PC-3 (cell line): ENCODE measurements at regions not wholly inside any gene's neighbourhood (a gene's known extent, or its start where the extent isn't known, plus 50 kb on each side); places are given as distances from the start of the nearest gene placed in this dataset.

Experiments used
- ATAC-seq: fragments of 200-7000 bp; cut with Tn5 transposase; 2 replicates; pipeline ENCODE4 v1.9.1; 2020; ENCODE audit warnings: mild to moderate bottlenecking, moderate library complexity
- BruUV-seq: library from RNA; stranded (reverse); fragments of 400-500 nt; replicated peaks from 2 replicates; lab custom pipeline; 2021; lab: Mats Ljungman, UMichigan
- CTCF ChIA-PET: fragments of 300-600 bp; sonication (Branson Sonifier 250); formaldehyde crosslinking; loops from one replicate; lab custom pipeline; 2022; ENCODE audit warnings: antibody characterized with exemption; lab: Charles Lee
- POLR2A ChIA-PET: fragments of 300-600 bp; sonication (Branson Sonifier 250); formaldehyde crosslinking; loops from one replicate; lab custom pipeline; 2022; ENCODE audit warnings: antibody characterized with exemption; ENCODE audit not compliant: unreplicated experiment; lab: Charles Lee
- DNase-seq: peaks from one replicate; pipeline ENCODE4 v3.0.0-alpha.2; 2015
- H2AFZ ChIP-seq: fragments of 300-600 bp; sonication (generic); 2 replicates; pipeline ENCODE4 v1.6.0; 2016; ENCODE audit warnings: antibody characterized with exemption, low read length
- H3F3A ChIP-seq: fragments of 300-600 bp; sonication (generic); one replicate; pipeline ENCODE4 v1.6.0; 2017; ENCODE audit warnings: antibody characterized with exemption, low read length, control low read depth, mild to moderate bottlenecking; ENCODE audit not compliant: unreplicated experiment
- H3K27ac ChIP-seq: fragments of 300-600 bp; sonication (generic); 2 replicates; pipeline ENCODE4 v1.5.1; 2016; ENCODE audit warnings: mild to moderate bottlenecking, low read length
- H3K27me3 ChIP-seq: fragments of 300-600 bp; sonication (generic); 2 replicates; pipeline ENCODE4 v1.6.1; 2016; ENCODE audit warnings: low read length, mixed read lengths
- H3K36me3 ChIP-seq: fragments of 300-600 bp; sonication (generic); 2 replicates; pipeline ENCODE4 v1.6.1; 2016; ENCODE audit warnings: low read depth, mixed run types, low read length, mixed read lengths
- H3K4me1 ChIP-seq: fragments of 300-600 bp; sonication (generic); 2 replicates; pipeline ENCODE4 v1.5.1; 2016; ENCODE audit warnings: low read length; ENCODE audit not compliant: insufficient read depth
- H3K4me2 ChIP-seq: fragments of 300-600 bp; sonication (generic); 2 replicates; pipeline ENCODE4 v1.6.0; 2016; ENCODE audit warnings: low read length
- H3K4me3 ChIP-seq: fragments of 300-600 bp; sonication (generic); 2 replicates; pipeline ENCODE4 v1.5.1; 2016; ENCODE audit warnings: mild to moderate bottlenecking, low read length, mixed read lengths
- H3K79me2 ChIP-seq: fragments of 300-600 bp; sonication (generic); 2 replicates; pipeline ENCODE4 v1.6.1; 2017; ENCODE audit warnings: low read length, mixed read lengths
- H3K9ac ChIP-seq: fragments of 300-600 bp; sonication (generic); 2 replicates; pipeline ENCODE4 v1.6.0; 2016; ENCODE audit warnings: mild to moderate bottlenecking, low read length
- H3K9me2 ChIP-seq: fragments of 300-600 bp; sonication (generic); replicated peaks from 2 replicates; pipeline ENCODE4 v1.6.1; 2016; ENCODE audit warnings: mixed run types, low read length, mixed read lengths
- H3K9me3 ChIP-seq: fragments of 300-600 bp; sonication (generic); 2 replicates; pipeline ENCODE4 v1.6.1; 2016; ENCODE audit warnings: low read length, mixed read lengths
- H4K20me1 ChIP-seq: fragments of 300-600 bp; sonication (generic); 2 replicates; pipeline ENCODE4 v1.6.1; 2016; ENCODE audit warnings: low read length, mixed read lengths
- CTCF ChIP-seq: fragments of 300-600 bp; sonication (generic); conservative IDR thresholded peaks from 2 replicates; pipeline ENCODE4 v1.5.1; 2017; ENCODE audit warnings: antibody characterized with exemption, low read depth, mild to moderate bottlenecking, low read length
- EZH2 ChIP-seq: fragments of 300-600 bp; sonication (generic); IDR thresholded peaks from one replicate; pipeline ENCODE4 v1.6.1; 2017; ENCODE audit warnings: antibody characterized with exemption, mild to moderate bottlenecking, low read length; ENCODE audit not compliant: unreplicated experiment
- EZH2phosphoT487 ChIP-seq: fragments of 300-600 bp; sonication (generic); IDR thresholded peaks from 2 replicates; pipeline ENCODE4 v1.6.1; 2018; ENCODE audit warnings: mild to moderate bottlenecking, antibody characterized with exemption, low read length, borderline replicate concordance
- intact Hi-C: fragments of 100-400 bp; cut with micrococcal nuclease; formaldehyde crosslinking; loops from 2 replicates; pipeline ENCODE4 v1.9.0; 2023

DNA sequence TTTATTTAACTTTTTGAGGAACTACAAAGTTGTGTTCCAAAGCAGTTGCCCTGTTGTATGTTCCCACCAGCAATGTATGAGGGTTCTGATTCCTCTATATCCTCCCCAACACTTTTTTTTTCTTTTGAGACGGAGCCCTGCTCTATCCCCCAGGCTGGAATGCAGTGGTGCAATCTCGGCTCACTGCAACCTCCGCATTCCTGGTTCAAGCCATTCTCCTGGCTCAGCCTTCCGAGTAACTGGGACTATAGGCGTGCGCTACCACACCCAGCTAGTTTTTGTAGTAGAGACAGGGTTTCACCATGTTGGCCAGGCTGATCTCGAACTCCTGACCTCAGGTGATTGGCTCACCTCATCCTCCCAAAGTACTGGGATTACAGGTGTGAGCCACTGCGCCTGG lies 60.4 kb upstream of the ENAH start:
- no peak overlapping the region for H3K27ac ChIP-seq
- no peak overlapping the region for H3K4me2 ChIP-seq
- no peaks in the 10 kb centered on the region for H3K79me2 ChIP-seq
- DNase-seq (no peak), ATAC-seq (no peak)
- no peaks in the 10 kb centered on the region for H3K9me2 ChIP-seq
- peaks cover 27% of the 10 kb centered on the region for H3K4me1 ChIP-seq
- H3K4me3 ChIP-seq = no peak overlapping the region
- no TSS peak for BruUV-seq
- no peak overlapping the region for H2AFZ ChIP-seq
- CTCF ChIA-PET = no interaction called here
- H3K27me3 ChIP-seq = no peaks in the 10 kb centered on the region
- no peaks in the 10 kb centered on the region for H3F3A ChIP-seq
- no peaks in the 10 kb centered on the region for H3K36me3 ChIP-seq
- intact Hi-C loops = no loop called here
- TF ChIP-seq CTCF = no peak
- no peak for TF ChIP-seq EZH2
- TF ChIP-seq EZH2phosphoT487 = no peak
- POLR2A ChIA-PET = no interaction called here
- no peaks in the 10 kb centered on the region for H4K20me1 ChIP-seq
- no peak overlapping the region for H3K9ac ChIP-seq
- H3K9me3 ChIP-seq = no peaks in the 10 kb centered on the region

DNA sequence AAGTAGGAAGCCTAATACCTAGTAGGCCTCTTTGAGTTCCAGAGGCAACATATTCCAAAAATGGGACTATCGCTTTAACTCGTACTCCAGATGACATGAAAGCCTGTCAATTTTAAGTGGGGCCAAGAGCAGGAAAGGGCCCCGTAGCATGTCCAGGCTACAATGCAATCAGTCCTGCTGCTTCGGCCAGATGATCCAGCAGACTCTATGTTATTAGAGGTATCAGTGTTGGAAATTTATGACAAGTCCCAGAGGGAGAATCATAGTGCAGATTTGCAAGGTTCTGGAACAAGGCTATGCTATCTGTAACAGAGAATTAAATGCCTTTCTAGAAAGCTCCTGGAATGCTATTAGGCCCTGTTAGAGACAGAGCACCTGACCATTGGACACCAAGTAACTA lies 56.7 kb upstream of the SRP9 start:
- H3F3A ChIP-seq = no peaks in the 10 kb centered on the region
- H3K4me2 ChIP-seq = no peak overlapping the region
- intact Hi-C loops = no loop called here
- H3K27ac ChIP-seq = no peak overlapping the region
- H3K27me3 ChIP-seq = no peaks in the 10 kb centered on the region
- POLR2A ChIA-PET = no interaction called here
- CTCF ChIA-PET = no interaction called here
- ATAC-seq = no peak
- H4K20me1 ChIP-seq = no peaks in the 10 kb centered on the region
- no peak overlapping the region for H2AFZ ChIP-seq
- H3K4me1 ChIP-seq = no peaks in the 10 kb centered on the region
- no peaks in the 10 kb centered on the region for H3K36me3 ChIP-seq
- no peaks in the 10 kb centered on the region for H3K9me3 ChIP-seq
- no peak overlapping the region for H3K4me3 ChIP-seq
- no peak for DNase-seq
- no peak overlapping the region for H3K9ac ChIP-seq
- H3K9me2 ChIP-seq = no peaks in the 10 kb centered on the region
- no TSS peak for BruUV-seq
- no peaks in the 10 kb centered on the region for H3K79me2 ChIP-seq
- TF ChIP-seq CTCF = no peak
- no peak for TF ChIP-seq EZH2
- no peak for TF ChIP-seq EZH2phosphoT487

DNA sequence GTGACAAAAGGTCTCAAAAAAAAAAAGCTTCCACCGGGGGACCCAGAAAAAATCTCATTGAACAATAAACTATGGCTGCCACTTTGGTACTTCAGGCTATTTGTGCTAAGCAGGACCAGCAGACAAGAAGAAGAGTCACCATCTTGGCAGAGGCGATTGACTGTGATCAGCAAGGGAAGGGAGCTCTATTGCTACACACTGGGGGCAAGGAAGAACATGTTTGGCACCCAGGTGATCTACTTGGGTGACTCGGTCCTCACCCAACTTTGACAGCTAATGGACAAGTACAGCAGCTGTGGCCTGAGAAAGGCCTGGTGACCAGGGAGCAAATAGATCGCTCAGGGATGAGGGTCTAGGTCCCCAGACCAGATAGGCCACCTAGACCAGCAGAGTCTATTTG lies 53.4 kb upstream of the SRP9 start:
- H3K27ac ChIP-seq = no peak overlapping the region
- BruUV-seq = no TSS peak
- CTCF ChIA-PET = no interaction called here
- no peaks in the 10 kb centered on the region for H3K36me3 ChIP-seq
- H3K79me2 ChIP-seq = no peaks in the 10 kb centered on the region
- intact Hi-C loops = no loop called here
- no peaks in the 10 kb centered on the region for H3K9me2 ChIP-seq
- POLR2A ChIA-PET = no interaction called here
- no peak overlapping the region for H3K9ac ChIP-seq
- H3F3A ChIP-seq = no peaks in the 10 kb centered on the region
- no peak overlapping the region for H3K4me2 ChIP-seq
- DNase-seq (no peak), ATAC-seq (no peak)
- TF ChIP-seq CTCF (no peak), EZH2 (no peak), EZH2phosphoT487 (no peak)
- no peaks in the 10 kb centered on the region for H3K27me3 ChIP-seq
- H3K4me1 ChIP-seq = no peaks in the 10 kb centered on the region
- no peak overlapping the region for H2AFZ ChIP-seq
- H3K9me3 ChIP-seq = no peaks in the 10 kb centered on the region
- H4K20me1 ChIP-seq = no peaks in the 10 kb centered on the region
- no peak overlapping the region for H3K4me3 ChIP-seq
